Renal cortical epithelial cell (primary cell): ENCODE measurements at regions not wholly inside any gene's neighbourhood (a gene's known extent, or its start where the extent isn't known, plus 50 kb on each side); places are given as distances from the start of the nearest gene placed in this dataset.

Experiments
- DNase-seq: peaks from one replicate; pipeline ENCODE4 v3.0.0-alpha.2; 2011; ENCODE audit warnings: low read depth

DNA sequence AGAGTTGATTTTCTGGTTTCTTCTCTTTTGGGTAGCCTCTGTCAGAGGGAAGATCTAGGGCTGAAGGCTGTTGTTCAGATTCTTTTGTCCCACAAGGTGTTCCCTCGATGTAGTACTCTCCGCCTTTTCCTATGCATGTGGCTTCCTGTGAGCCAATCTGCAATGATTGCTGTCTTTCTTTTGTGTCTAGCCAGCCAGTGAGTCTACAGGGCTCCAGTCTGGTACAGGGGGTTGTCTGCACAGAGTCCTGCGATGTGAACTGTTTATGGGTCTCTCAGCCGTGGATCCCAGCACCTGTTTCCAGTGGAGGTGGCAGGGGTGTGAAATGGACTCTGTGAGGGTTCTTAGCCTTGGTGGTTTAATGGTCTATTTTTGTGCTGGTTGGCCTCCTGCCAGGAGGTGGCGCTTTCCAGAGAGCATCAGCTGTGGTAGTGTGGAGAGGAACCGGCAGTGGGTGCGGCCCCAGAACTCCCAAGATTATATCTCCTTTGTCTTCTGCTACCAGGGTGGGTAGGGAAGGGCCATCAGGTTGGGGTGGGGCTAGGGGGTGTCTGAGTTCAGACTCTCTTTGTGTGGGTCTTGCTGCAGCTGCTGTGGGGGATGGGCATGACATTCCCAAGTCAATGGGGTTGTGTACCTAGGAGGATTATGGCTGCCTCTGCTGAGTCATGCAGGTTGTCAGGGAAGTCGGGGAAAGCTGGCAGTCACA lies 81.3 kb upstream of the C21orf91 start:
- DNase-seq: no peak

DNA sequence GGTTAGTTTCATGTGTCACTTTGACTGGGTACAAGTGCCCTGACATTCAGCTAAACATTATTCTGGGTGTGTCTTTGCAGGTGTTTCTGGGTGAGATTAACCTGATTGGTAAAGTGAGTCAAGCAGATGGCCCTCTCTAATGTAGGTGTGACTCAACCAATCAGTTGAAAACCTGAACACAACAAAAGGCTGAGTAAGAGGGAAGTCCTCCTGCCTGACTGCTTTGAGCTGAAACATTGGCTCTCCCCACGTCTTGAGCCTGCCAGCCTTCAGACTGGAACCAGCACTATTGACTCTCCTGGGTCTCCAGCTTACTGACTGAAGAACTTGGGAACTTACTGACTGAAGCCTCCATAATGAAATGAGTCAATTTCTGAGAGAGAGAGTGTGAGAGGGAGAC lies 70.0 kb upstream of the C21orf91 start:
- DNase-seq: no peak

DNA sequence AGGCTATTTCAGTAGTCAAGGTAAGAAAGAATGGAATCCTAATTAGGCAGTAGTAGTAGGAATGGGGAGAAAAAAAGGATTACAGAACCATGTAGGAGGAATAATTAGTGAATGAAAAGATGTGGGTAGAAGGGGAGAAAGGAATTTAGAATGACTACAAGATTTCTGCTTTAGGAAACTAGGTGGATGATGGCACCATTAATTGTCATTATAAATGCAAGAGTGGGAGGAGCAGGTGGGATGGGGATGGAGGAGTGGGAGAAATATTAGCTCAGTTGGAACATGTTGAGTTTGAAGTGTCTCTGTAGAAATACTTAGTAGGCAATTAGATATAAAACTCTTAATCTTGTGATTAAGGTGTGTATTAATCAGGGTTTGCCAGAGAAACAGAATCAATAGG lies 50.0 kb upstream of the C21orf91 start:
- no peak for DNase-seq
